Cardiac muscle cell (in vitro differentiated cells and primary cell): ENCODE measurements at regions not wholly inside any gene's neighbourhood (a gene's known extent, or its start where the extent isn't known, plus 50 kb on each side); places are given as distances from the start of the nearest gene placed in this dataset.

Source experiments
- DNase-seq, 2 donors: peaks; one replicate each; pipeline versions ENCODE4 v3.0.0 to v3.0.0-alpha.2; 2010 to 2017; ENCODE audit warnings: low read depth in 1 of 2, low spot score in 1 of 2
- H3K27ac ChIP-seq: fragments of 200-600 bp; sonication (generic); 2 replicates; pipeline ENCODE4 v1.5.1; 2016
- H3K27me3 ChIP-seq: fragments of 200-600 bp; sonication (generic); 2 replicates; pipeline ENCODE4 v1.6.0; 2016; ENCODE audit warnings: control low read depth
- H3K36me3 ChIP-seq: fragments of 200-600 bp; sonication (generic); 2 replicates; pipeline ENCODE4 v1.5.1; 2016; ENCODE audit warnings: control low read depth
- H3K4me1 ChIP-seq: fragments of 200-600 bp; sonication (generic); 2 replicates; pipeline ENCODE4 v1.8.1; 2017; ENCODE audit warnings: low read depth, mild to moderate bottlenecking, mixed run types
- H3K4me3 ChIP-seq: fragments of 200-600 bp; sonication (generic); 2 replicates; pipeline ENCODE4 v1.5.1; 2016; ENCODE audit warnings: mild to moderate bottlenecking
- H3K9me3 ChIP-seq: fragments of 200-600 bp; sonication (generic); 2 replicates; pipeline ENCODE4 v1.5.1; 2017; ENCODE audit warnings: low read depth, mild to moderate bottlenecking, control low read depth
- TF ChIP-seq, protein P1 (sequence below): IDR thresholded peaks from 2 replicates; pipeline ENCODE4 v1.5.1; 2012; ENCODE audit warnings: low read depth, mild to moderate bottlenecking, low read length

DNA sequence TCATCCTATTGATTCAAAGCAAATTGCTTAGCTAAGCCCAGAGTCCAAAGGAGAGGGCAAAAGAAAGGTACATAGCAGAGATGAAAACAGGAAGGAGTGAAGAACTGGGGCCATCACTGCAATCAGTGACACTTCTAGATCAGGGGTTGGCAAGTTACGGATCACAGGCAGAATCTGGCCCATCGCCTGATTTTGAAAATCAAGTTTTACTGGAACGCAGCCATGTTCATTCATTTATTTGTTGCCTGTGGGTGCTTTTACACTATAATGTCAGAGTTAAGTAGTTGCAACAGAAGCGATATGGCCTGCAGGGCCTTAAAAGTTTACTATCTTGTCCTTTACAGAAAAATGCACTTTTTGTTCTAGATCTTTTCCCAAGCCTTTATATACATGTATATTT, 271.7 kb upstream of the TOPAZ1 start:
- TF ChIP-seq, protein P1, sequence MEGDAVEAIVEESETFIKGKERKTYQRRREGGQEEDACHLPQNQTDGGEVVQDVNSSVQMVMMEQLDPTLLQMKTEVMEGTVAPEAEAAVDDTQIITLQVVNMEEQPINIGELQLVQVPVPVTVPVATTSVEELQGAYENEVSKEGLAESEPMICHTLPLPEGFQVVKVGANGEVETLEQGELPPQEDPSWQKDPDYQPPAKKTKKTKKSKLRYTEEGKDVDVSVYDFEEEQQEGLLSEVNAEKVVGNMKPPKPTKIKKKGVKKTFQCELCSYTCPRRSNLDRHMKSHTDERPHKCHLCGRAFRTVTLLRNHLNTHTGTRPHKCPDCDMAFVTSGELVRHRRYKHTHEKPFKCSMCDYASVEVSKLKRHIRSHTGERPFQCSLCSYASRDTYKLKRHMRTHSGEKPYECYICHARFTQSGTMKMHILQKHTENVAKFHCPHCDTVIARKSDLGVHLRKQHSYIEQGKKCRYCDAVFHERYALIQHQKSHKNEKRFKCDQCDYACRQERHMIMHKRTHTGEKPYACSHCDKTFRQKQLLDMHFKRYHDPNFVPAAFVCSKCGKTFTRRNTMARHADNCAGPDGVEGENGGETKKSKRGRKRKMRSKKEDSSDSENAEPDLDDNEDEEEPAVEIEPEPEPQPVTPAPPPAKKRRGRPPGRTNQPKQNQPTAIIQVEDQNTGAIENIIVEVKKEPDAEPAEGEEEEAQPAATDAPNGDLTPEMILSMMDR: no peak
- DNase-seq: no peak
- Histone ChIP-seq H3K27me3 (no peaks in the 10 kb centered on the region), H3K4me1 (peaks cover 15% of the 10 kb centered on the region), H3K27ac (no peak overlapping the region), H3K9me3 (no peaks in the 10 kb centered on the region), H3K4me3 (no peak overlapping the region), H3K36me3 (no peaks in the 10 kb centered on the region)

DNA sequence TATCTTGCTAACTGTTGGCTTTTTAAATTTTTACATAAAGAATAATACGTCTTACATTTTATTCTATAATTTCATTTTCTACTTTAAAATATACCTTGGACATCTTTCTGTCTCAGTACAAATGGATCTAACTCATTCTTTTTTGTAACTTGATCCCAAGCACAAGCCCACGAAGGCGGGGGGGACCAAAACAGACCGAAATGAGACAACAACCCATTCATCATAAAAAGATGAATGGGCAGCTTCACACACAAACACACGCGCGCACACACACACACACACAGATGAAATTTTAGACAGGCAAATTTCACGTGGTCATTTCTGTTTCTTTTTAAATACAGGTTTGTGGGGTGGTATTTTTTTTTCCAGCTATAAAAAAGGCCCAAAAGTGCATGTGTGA, 271.3 kb upstream of the TOPAZ1 start:
- DNase-seq: no peak
- no peaks in the 10 kb centered on the region for H3K9me3 ChIP-seq
- H3K27ac ChIP-seq: no peak overlapping the region
- H3K4me1 ChIP-seq: peaks cover 15% of the 10 kb centered on the region
- no peak overlapping the region for H3K4me3 ChIP-seq
- no peaks in the 10 kb centered on the region for H3K27me3 ChIP-seq
- TF ChIP-seq, protein P1: no peak
- no peaks in the 10 kb centered on the region for H3K36me3 ChIP-seq

DNA sequence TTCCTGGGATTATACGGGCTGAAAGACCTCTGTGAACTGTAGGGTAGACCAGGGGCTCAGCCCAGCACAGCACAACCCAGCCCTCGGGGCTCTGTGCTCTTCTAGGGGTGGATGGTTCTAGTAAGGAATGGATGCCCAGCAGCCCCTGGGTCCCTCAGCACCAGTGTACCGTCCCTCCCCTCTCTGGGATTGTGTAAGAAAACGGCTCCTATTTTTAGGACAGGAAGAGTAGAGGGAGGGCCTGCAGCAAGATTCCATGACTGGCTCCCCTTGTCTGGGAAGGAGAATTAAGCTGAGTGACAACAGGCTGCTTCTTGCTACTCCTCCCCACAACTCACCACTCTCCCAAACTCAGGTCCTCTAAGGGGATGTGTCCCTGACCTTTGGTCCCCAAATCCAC, 270.8 kb upstream of the TOPAZ1 start:
- Histone ChIP-seq H3K9me3 (no peaks in the 10 kb centered on the region), H3K4me1 (peaks cover 15% of the 10 kb centered on the region), H3K36me3 (no peaks in the 10 kb centered on the region), H3K27ac (no peak overlapping the region), H3K27me3 (no peaks in the 10 kb centered on the region), H3K4me3 (no peak overlapping the region)
- peak in 1 of 2 donors; percentile 14 for DNase-seq
- TF ChIP-seq, protein P1: no peak

DNA sequence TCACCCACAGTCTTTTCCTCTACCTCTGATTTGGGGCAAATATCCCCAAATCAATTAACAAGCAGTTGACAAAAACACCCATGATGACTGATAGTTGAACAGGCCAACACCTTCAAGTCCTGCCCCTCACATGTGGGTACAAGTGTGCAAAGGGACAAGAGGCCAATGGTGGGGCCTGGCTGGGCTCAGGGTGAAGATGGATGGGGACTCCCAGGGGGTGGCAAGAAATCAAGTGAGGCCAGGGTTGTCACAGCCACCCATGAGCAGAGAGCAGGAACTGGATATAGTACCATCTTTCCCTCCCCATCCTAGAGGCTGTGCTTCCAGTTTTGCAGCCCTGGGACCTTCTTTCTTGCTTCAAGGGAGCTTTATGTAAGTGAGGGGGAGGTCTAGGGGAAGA, 270.2 kb upstream of the TOPAZ1 start:
- H3K4me1 ChIP-seq: peaks cover 11% of the 10 kb centered on the region

DNA sequence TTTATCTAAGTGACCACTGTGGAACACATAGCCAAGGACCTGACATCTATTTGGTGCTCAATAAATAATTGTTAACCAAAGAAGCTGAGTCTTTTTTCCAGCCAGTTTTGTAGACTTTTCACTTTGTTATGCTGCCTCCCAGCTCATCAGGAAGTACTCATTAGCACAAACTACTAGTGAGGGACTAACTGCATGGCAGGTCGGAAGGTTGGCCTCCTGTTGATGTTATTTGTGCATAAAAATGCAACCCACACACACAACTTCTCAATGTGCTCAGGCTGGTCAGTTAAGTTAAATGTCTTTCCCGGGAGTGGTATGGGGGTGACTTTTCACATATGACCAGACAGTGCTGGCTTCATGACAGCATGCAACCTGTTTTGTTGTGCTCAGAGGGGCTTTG, 263.0 kb upstream of the TOPAZ1 start:
- Histone ChIP-seq H3K4me1 (no peaks in the 10 kb centered on the region), H3K9me3 (no peaks in the 10 kb centered on the region), H3K4me3 (no peak overlapping the region), H3K27ac (no peak overlapping the region), H3K36me3 (no peaks in the 10 kb centered on the region), H3K27me3 (no peaks in the 10 kb centered on the region)
- no peak for DNase-seq
- TF ChIP-seq, protein P1: no peak

More for the DNA sequence above, 270.2 kb upstream of the TOPAZ1 start:
- Histone ChIP-seq H3K9me3 (no peaks in the 10 kb centered on the region), H3K27ac (no peak overlapping the region), H3K27me3 (no peaks in the 10 kb centered on the region), H3K4me3 (no peak overlapping the region), H3K36me3 (no peaks in the 10 kb centered on the region)
- no peak for DNase-seq
- TF ChIP-seq, protein P1: no peak

DNA sequence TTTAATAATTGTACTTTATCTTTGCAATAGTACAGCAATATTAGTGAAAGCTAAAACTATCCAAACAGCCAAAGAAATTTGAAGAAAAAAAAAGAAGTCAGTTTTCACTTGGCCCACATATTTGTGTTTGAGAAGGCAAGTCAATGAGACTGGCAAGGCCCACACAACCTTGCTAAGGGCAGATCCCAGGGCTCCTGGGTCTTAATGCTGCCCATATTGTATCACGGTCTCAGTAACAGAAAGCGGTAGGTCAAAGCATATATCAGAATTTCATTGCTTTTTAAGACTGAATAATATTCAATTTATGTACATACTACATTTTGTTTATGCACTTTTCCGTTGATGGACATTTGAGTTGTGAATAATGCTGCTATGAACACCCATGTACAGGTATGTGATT, 262.0 kb upstream of the TOPAZ1 start:
- no peak for DNase-seq
- Histone ChIP-seq H3K4me1 (no peaks in the 10 kb centered on the region), H3K36me3 (no peaks in the 10 kb centered on the region), H3K4me3 (no peak overlapping the region), H3K27ac (no peak overlapping the region), H3K27me3 (no peaks in the 10 kb centered on the region), H3K9me3 (no peaks in the 10 kb centered on the region)
- TF ChIP-seq, protein P1: no peak
